Nucleus accumbens (tissue), 56 donors: ENCODE measurements at regions not wholly inside any gene's neighbourhood (a gene's known extent, or its start where the extent isn't known, plus 50 kb on each side); places are given as distances from the start of the nearest gene placed in this dataset.
"Not testable (repeated sequence)": the region's sequence is repeated elsewhere in the genome, so short reads cannot be mapped to it uniquely, and the experiment has no call there.

Experiments
- DNase-seq, 56 donors: peaks; one replicate each; lab custom pipeline; 2025; lab: John Stamatoyannopoulos, UW

GRCh38 chr10:34016576-34016975 lies 682.1 kb upstream of the NRP1 start:
- DNase-seq = no peak

GRCh38 chr10:34015700-34016099 lies 681.2 kb upstream of the NRP1 start:
- no peak for DNase-seq

GRCh38 chr10:34013235-34013634 lies 678.8 kb upstream of the NRP1 start:
- DNase-seq = no peak

- DNase-seq = no peak
These were observed 676.4 kb upstream of the NRP1 start for GRCh38 chr10:34010891-34011290.

GRCh38 chr10:34010228-34010627 lies 675.8 kb upstream of the NRP1 start:
- DNase-seq = not testable (repeated sequence)

- no peak for DNase-seq
These were observed 674.2 kb upstream of the NRP1 start for GRCh38 chr10:34008656-34009055.

GRCh38 chr10:34006471-34006870 lies 672.0 kb upstream of the NRP1 start:
- DNase-seq = no peak

- no peak for DNase-seq
These were observed 669.1 kb upstream of the NRP1 start for GRCh38 chr10:34003561-34003960.

- no peak for DNase-seq
These were observed 668.4 kb upstream of the NRP1 start for GRCh38 chr10:34002896-34003295.

- DNase-seq = no peak
These were observed 667.4 kb upstream of the NRP1 start for GRCh38 chr10:34001831-34002230.

- no peak for DNase-seq
These were observed 666.7 kb upstream of the NRP1 start for GRCh38 chr10:34001087-34001580.

GRCh38 chr10:33993917-33994316 lies 659.5 kb upstream of the NRP1 start:
- DNase-seq = no peak

- no peak for DNase-seq
These were observed 657.5 kb upstream of the NRP1 start for GRCh38 chr10:33991924-33992323.

- no peak for DNase-seq
These were observed 652.0 kb upstream of the NRP1 start for GRCh38 chr10:33986515-33986914.

- DNase-seq = no peak
These were observed 651.5 kb upstream of the NRP1 start for GRCh38 chr10:33986016-33986415.

GRCh38 chr10:33982995-33983394 lies 648.5 kb upstream of the NRP1 start:
- no peak for DNase-seq

GRCh38 chr10:33981301-33981700 lies 646.8 kb upstream of the NRP1 start:
- no peak for DNase-seq

- DNase-seq = no peak
These were observed 644.7 kb upstream of the NRP1 start for GRCh38 chr10:33979195-33979594.

- DNase-seq = no peak
These were observed 641.0 kb upstream of the NRP1 start for GRCh38 chr10:33975481-33975880.

- DNase-seq = no peak
These were observed 640.6 kb upstream of the NRP1 start for GRCh38 chr10:33974976-33975478.

GRCh38 chr10:33968983-33969382 lies 634.5 kb upstream of the NRP1 start:
- DNase-seq = no peak

- DNase-seq = no peak
These were observed 633.2 kb upstream of the NRP1 start for GRCh38 chr10:33967606-33968120.

GRCh38 chr10:33966946-33967345 lies 632.5 kb upstream of the NRP1 start:
- no peak for DNase-seq
